ENCODE measurements at regions not wholly inside any gene's neighbourhood (a gene's known extent, or its start where the extent isn't known, plus 50 kb on each side); places are given as distances from the start of the nearest gene placed in this dataset.

DNA sequence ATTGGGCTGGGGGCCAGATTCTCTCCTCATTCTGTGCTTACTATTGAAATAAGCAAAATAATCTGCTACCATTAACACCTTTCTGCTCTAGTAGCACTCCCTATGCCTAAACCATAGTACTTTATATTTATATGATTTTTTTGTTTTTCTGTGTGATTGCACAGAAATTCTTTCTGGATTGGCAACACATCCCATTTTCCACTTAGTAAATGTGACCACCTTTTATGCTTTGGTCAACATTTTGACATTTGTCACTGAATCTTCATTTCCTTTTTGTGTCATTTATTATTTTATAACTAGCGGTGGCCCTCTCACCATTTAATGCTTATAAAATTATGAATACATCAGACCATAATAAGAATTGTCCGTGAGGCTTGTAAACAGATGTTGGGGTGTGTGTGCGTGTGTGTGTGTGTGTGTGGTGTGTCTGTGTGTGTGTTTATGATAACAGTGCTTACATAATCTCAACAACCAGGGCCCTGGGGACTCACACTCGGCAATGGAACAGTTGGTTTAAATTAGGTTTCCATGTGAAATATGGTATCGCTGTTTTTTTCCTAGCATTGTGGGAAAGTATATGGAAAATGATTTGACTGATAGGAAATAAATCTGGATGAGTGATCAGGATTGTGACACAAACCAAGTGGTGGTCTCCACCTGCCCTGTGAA, 138.9 kb downstream of the NOC3L start:
- no peak for TF ChIP-seq CTCF (IDR thresholded peaks at IDR 0.05 in 4 of 5, conservative IDR thresholded peaks at IDR 0.05 in 1 of 5)
- no peak for TF ChIP-seq POLR2A (IDR thresholded peaks at IDR 0.05)
